ENCODE measurements at regions not wholly inside any gene's neighbourhood (a gene's known extent, or its start where the extent isn't known, plus 50 kb on each side); places are given as distances from the start of the nearest gene placed in this dataset.
"Not testable (repeated sequence)": the region's sequence is repeated elsewhere in the genome, so short reads cannot be mapped to it uniquely, and the experiment has no call there.

- no peak for DNase-seq (ENCODE audit: low read depth)
- TF ChIP-seq CTCF (IDR thresholded peaks at IDR 0.05; ENCODE audit: low read depth, low read length, missing control alignments) = no peak
- no peak overlapping the region for H3K4me3 ChIP-seq (ENCODE audit: low read depth, low read length)
Observed at GRCh38 chr3:87442470-87442869, 166.1 kb upstream of the POU1F1 start.

GRCh38 chr3:87437765-87438164 is 161.4 kb upstream of the POU1F1 start:
- TF ChIP-seq CTCF (IDR thresholded peaks at IDR 0.05; ENCODE audit: low read depth, low read length, missing control alignments) = no peak
- no peak for DNase-seq (ENCODE audit: low read depth)
- no peak overlapping the region for H3K4me3 ChIP-seq (ENCODE audit: low read depth, low read length)

GRCh38 chr3:87436781-87437543 is 160.6 kb upstream of the POU1F1 start:
- no peak for DNase-seq (ENCODE audit: low read depth)
- no peak overlapping the region for H3K4me3 ChIP-seq (ENCODE audit: low read depth, low read length)
- no peak for TF ChIP-seq CTCF (IDR thresholded peaks at IDR 0.05; ENCODE audit: low read depth, low read length, missing control alignments)

- TF ChIP-seq CTCF (IDR thresholded peaks at IDR 0.05; ENCODE audit: low read depth, low read length, missing control alignments) = no peak
- H3K4me3 ChIP-seq (ENCODE audit: low read depth, low read length) = no peak overlapping the region
- DNase-seq (ENCODE audit: low read depth) = no peak
Observed at GRCh38 chr3:87435926-87436620, 159.7 kb upstream of the POU1F1 start.

- DNase-seq (ENCODE audit: low read depth); H3K4me3 ChIP-seq (ENCODE audit: low read depth, low read length): not testable (repeated sequence)
Observed at GRCh38 chr3:87433445-87433844, 157.1 kb upstream of the POU1F1 start.

- H3K4me3 ChIP-seq (ENCODE audit: low read depth, low read length) = no peak overlapping the region
- no peak for TF ChIP-seq CTCF (IDR thresholded peaks at IDR 0.05; ENCODE audit: low read depth, low read length, missing control alignments)
- no peak for DNase-seq (ENCODE audit: low read depth)
Observed at GRCh38 chr3:87426918-87427317, 150.5 kb upstream of the POU1F1 start.

GRCh38 chr3:87425056-87425455 is 148.7 kb upstream of the POU1F1 start:
- no peak overlapping the region for H3K4me3 ChIP-seq (ENCODE audit: low read depth, low read length)
- DNase-seq (ENCODE audit: low read depth) = no peak
- TF ChIP-seq CTCF (IDR thresholded peaks at IDR 0.05; ENCODE audit: low read depth, low read length, missing control alignments) = no peak
